A673 (cell line): ENCODE measurements at regions not wholly inside any gene's neighbourhood (a gene's known extent, or its start where the extent isn't known, plus 50 kb on each side); places are given as distances from the start of the nearest gene placed in this dataset.

Experiments used
- BruUV-seq: library from RNA; stranded (reverse); fragments of 400-500 nt; replicated peaks from 2 replicates; lab custom pipeline; 2021; lab: Mats Ljungman, UMichigan
- CTCF ChIA-PET: fragments of 300-600 bp; sonication (Branson Sonifier 250); formaldehyde crosslinking; loops from one replicate; lab custom pipeline; 2022; ENCODE audit warnings: antibody characterized with exemption; lab: Charles Lee
- POLR2A ChIA-PET: fragments of 300-600 bp; sonication (Branson Sonifier 250); formaldehyde crosslinking; loops from one replicate; lab custom pipeline; 2022; ENCODE audit warnings: antibody characterized with exemption; ENCODE audit not compliant: low non-redundant PET; lab: Charles Lee
- DNase-seq: peaks from one replicate; pipeline ENCODE4 v3.0.0-alpha.2; 2015; ENCODE audit warnings: low spot score
- H3K27ac ChIP-seq: fragments of 200-600 bp; sonication (generic); 2 replicates; pipeline ENCODE4 v1.5.1; 2016; ENCODE audit warnings: mixed run types, low read depth, mild to moderate bottlenecking, mixed read lengths, antibody characterized with exemption, low read length; ENCODE audit not compliant: poor library complexity, severe bottlenecking
- H3K27me3 ChIP-seq: fragments of 200-600 bp; sonication (generic); replicated peaks from 2 replicates; pipeline ENCODE4 v1.6.1; 2017; ENCODE audit warnings: mixed run types, low read depth, mild to moderate bottlenecking, mixed read lengths, antibody characterized with exemption, low read length; ENCODE audit not compliant: insufficient read depth, poor library complexity
- H3K36me3 ChIP-seq: fragments of 200-600 bp; sonication (generic); 2 replicates; pipeline ENCODE4 v1.6.1; 2016; ENCODE audit warnings: mixed run types, mild to moderate bottlenecking, mixed read lengths, antibody characterized with exemption, low read length; ENCODE audit not compliant: insufficient read depth, poor library complexity, severe bottlenecking
- H3K4me1 ChIP-seq: fragments of 200-600 bp; sonication (generic); 2 replicates; pipeline ENCODE4 v1.6.1; 2017; ENCODE audit warnings: mixed run types, mild to moderate bottlenecking, mixed read lengths, antibody characterized with exemption, low read length; ENCODE audit not compliant: insufficient read depth, poor library complexity, severe bottlenecking
- H3K4me3 ChIP-seq: fragments of 200-600 bp; sonication (generic); 2 replicates; pipeline ENCODE4 v1.5.1; 2016; ENCODE audit warnings: low read depth, mixed run types, mild to moderate bottlenecking, mixed read lengths, low read length; ENCODE audit not compliant: poor library complexity, severe bottlenecking
- H3K9me3 ChIP-seq: fragments of 200-600 bp; sonication (generic); 2 replicates; pipeline ENCODE4 v1.6.1; 2016; ENCODE audit warnings: mixed run types, low read depth, mild to moderate bottlenecking, mixed read lengths, antibody characterized with exemption, low read length; ENCODE audit not compliant: poor library complexity, severe bottlenecking
- CTCF ChIP-seq: fragments of 300-800, 200-600 bp; sonication (generic); conservative IDR thresholded peaks from 2 replicates; pipeline ENCODE4 v1.5.1; 2017; ENCODE audit warnings: low read depth, mild to moderate bottlenecking, antibody characterized with exemption, low read length, moderate library complexity, mixed read lengths
- EZH2 ChIP-seq: fragments of 200-600 bp; sonication (generic); IDR thresholded peaks from 2 replicates; pipeline ENCODE4 v1.6.1; 2017; ENCODE audit warnings: borderline replicate concordance, low read depth, mild to moderate bottlenecking, mixed read lengths, antibody characterized with exemption, low read length; ENCODE audit not compliant: poor library complexity, severe bottlenecking
- intact Hi-C: fragments of 100-400 bp; cut with micrococcal nuclease; formaldehyde crosslinking; loops from one replicate; pipeline ENCODE4 v1.10.0; 2022; ENCODE audit not compliant: unreplicated experiment

- Histone ChIP-seq H3K36me3 (no peaks in the 10 kb centered on the region), H3K9me3 (no peaks in the 10 kb centered on the region), H3K27ac (no peak overlapping the region), H3K4me1 (peaks cover 6% of the 10 kb centered on the region), H3K27me3 (no peaks in the 10 kb centered on the region), H3K4me3 (no peak overlapping the region)
- ChIA-PET CTCF (no interaction called here), POLR2A (no interaction called here)
- no peak for DNase-seq
- TF ChIP-seq EZH2 = no peak
- no peak for TF ChIP-seq CTCF
- intact Hi-C loops = no loop called here
- no TSS peak for BruUV-seq
Observed at GRCh38 chr4:108486046-108486445, 134.3 kb upstream of the RPL34 start.

- H3K4me3 ChIP-seq = no peak overlapping the region
- no peak for DNase-seq
- ChIA-PET CTCF (no interaction called here), POLR2A (no interaction called here)
- no peaks in the 10 kb centered on the region for H3K27me3 ChIP-seq
- no peaks in the 10 kb centered on the region for H3K9me3 ChIP-seq
- H3K4me1 ChIP-seq = peaks cover 6% of the 10 kb centered on the region
- no TSS peak for BruUV-seq
- H3K36me3 ChIP-seq = no peaks in the 10 kb centered on the region
- no peak overlapping the region for H3K27ac ChIP-seq
- no peak for TF ChIP-seq EZH2
- no peak for TF ChIP-seq CTCF
- intact Hi-C loops = no loop called here
Observed at GRCh38 chr4:108484187-108484586, 136.2 kb upstream of the RPL34 start.

- no peaks in the 10 kb centered on the region for H3K9me3 ChIP-seq
- H3K27ac ChIP-seq = no peak overlapping the region
- H3K36me3 ChIP-seq = no peaks in the 10 kb centered on the region
- intact Hi-C loops = no loop called here
- H3K27me3 ChIP-seq = no peaks in the 10 kb centered on the region
- no peak overlapping the region for H3K4me3 ChIP-seq
- H3K4me1 ChIP-seq = peaks cover 6% of the 10 kb centered on the region
- ChIA-PET CTCF (no interaction called here), POLR2A (no interaction called here)
- TF ChIP-seq EZH2 (no peak), CTCF (no peak)
- no peak for DNase-seq
- BruUV-seq = no TSS peak
Observed at GRCh38 chr4:108483650-108484049, 136.7 kb upstream of the RPL34 start.
